Activated T-cell treated with anti-CD3 and anti-CD28 coated beads for 4 hours (primary cell): ENCODE measurements at regions not wholly inside any gene's neighbourhood (a gene's known extent, or its start where the extent isn't known, plus 50 kb on each side); places are given as distances from the start of the nearest gene placed in this dataset.

Experiments used
- DNase-seq: peaks from one replicate; pipeline ENCODE4 v3.0.0-alpha.2; 2020

GRCh38 chr20:58087562-58087858, 140.9 kb downstream of the ANKRD60 start:
- no peak for DNase-seq

GRCh38 chr20:58086763-58087561, 141.5 kb downstream of the ANKRD60 start:
- DNase-seq, result no peak

GRCh38 chr20:58084966-58085365, 143.5 kb downstream of the ANKRD60 start:
- DNase-seq, result no peak

- no peak for DNase-seq
Observed at GRCh38 chr20:58084566-58084965, 143.9 kb downstream of the ANKRD60 start.

- DNase-seq, result no peak
Observed at GRCh38 chr20:58081846-58082245, 146.6 kb downstream of the ANKRD60 start.

GRCh38 chr20:58078741-58079522, 149.5 kb downstream of the ANKRD60 start:
- no peak for DNase-seq

GRCh38 chr20:58077282-58077681, 151.2 kb downstream of the ANKRD60 start:
- no peak for DNase-seq

- DNase-seq, result no peak
Observed at GRCh38 chr20:58076405-58076804, 152.0 kb downstream of the ANKRD60 start.

GRCh38 chr20:58075586-58076345, 152.7 kb downstream of the ANKRD60 start:
- DNase-seq, result no peak

- no peak for DNase-seq
Observed at GRCh38 chr20:58073945-58074856, 154.3 kb downstream of the ANKRD60 start.

GRCh38 chr20:58072695-58073671, 155.5 kb downstream of the ANKRD60 start:
- DNase-seq, result no peak

- no peak for DNase-seq
Observed at GRCh38 chr20:58071991-58072390, 156.5 kb downstream of the ANKRD60 start.

- DNase-seq, result no peak
Observed at GRCh38 chr20:58071298-58071697, 157.2 kb downstream of the ANKRD60 start.

GRCh38 chr20:58070664-58071196, 157.7 kb downstream of the ANKRD60 start:
- no peak for DNase-seq

GRCh38 chr20:58069796-58070663, 158.4 kb downstream of the ANKRD60 start:
- DNase-seq, result no peak

GRCh38 chr20:58069207-58069606, 159.2 kb downstream of the ANKRD60 start:
- DNase-seq, result no peak

- no peak for DNase-seq
Observed at GRCh38 chr20:58065508-58066361, 162.7 kb downstream of the ANKRD60 start.

- no peak for DNase-seq
Observed at GRCh38 chr20:58064411-58065010, 163.9 kb downstream of the ANKRD60 start.

GRCh38 chr20:58059260-58059544, 169.3 kb downstream of the ANKRD60 start:
- DNase-seq, result no peak
